Activated naive CD4-positive, alpha-beta T cell treated with anti-CD3 and anti-CD28 coated beads for 36 hours (primary cell): ENCODE measurements at regions not wholly inside any gene's neighbourhood (a gene's known extent, or its start where the extent isn't known, plus 50 kb on each side); places are given as distances from the start of the nearest gene placed in this dataset.

ENCODE experiments used
- CTCF ChIA-PET: fragments of 350-600 bp; sonication (Branson Sonifier 250); formaldehyde crosslinking; loops from one replicate; lab custom pipeline; 2021; ENCODE audit warnings: antibody characterized with exemption; lab: Charles Lee
- DNase-seq: peaks from one replicate; pipeline ENCODE4 v3.0.0-alpha.2; 2020
- H3K27ac Mint-ChIP-seq: one replicate; pipeline ENCODE4 v1.8.0; 2021; ENCODE audit warnings: mild to moderate bottlenecking, mixed read lengths
- H3K27me3 Mint-ChIP-seq: one replicate; pipeline ENCODE4 v1.8.0; 2021; ENCODE audit warnings: low read depth, mixed read lengths
- H3K36me3 Mint-ChIP-seq: one replicate; pipeline ENCODE4 v1.8.0; 2021; ENCODE audit warnings: low read depth, mixed read lengths
- H3K4me1 Mint-ChIP-seq: one replicate; pipeline ENCODE4 v1.8.0; 2021; ENCODE audit warnings: low read depth, mixed read lengths
- H3K4me3 Mint-ChIP-seq: one replicate; pipeline ENCODE4 v1.8.0; 2021; ENCODE audit warnings: mild to moderate bottlenecking, moderate library complexity, mixed read lengths
- H3K9me3 Mint-ChIP-seq: one replicate; pipeline ENCODE4 v1.8.0; 2021; ENCODE audit warnings: mixed read lengths
- intact Hi-C: fragments of 100-400 bp; cut with micrococcal nuclease; formaldehyde crosslinking; loops from one replicate; pipeline ENCODE4 v1.15.1; 2023

DNA sequence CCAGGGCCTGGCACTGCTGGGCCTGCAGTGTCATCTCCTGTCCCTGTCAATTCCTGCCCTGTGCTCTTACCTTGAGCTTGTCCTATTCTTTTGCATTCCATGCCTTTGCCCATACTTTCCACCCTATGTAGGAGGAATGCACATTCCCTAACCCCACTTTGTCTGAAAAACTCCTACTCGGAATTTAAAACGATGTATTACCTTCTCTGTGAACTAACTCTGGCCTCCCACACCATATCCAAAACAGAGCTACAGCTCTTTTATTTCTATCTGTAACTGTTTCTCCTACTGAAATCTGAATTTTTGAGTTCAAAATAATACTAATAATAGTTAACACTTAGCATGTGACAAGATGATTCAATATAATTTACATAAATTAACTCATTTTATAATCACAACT lies 353.7 kb downstream of the FRK start:
- Mint-ChIP-seq H3K9me3 (peaks cover 11% of the 10 kb centered on the region), H3K4me3 (no peak overlapping the region), H3K4me1 (no peaks in the 10 kb centered on the region), H3K27ac (no peak overlapping the region), H3K27me3 (no peaks in the 10 kb centered on the region), H3K36me3 (no peaks in the 10 kb centered on the region)
- intact Hi-C loops, result no loop called here
- CTCF ChIA-PET, result no interaction called here
- DNase-seq, result no peak

DNA sequence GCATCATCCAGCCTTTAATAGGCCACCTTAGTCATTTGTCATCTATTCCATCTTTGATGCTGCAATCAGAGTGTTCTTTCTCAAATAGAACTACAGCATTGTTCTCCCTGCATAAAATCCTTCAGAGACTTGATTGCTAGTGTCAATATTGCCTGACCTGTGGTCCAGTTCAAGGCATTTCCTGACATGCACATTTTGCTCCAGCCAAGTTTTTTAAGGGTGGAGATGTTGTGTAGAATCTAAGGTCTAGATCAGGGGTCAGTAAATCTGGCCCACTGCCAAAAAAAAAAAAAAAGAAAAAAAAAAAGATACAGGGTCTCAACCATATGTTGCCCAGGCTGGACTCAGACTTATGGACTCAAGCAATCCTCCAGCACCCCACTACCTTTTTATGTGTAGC lies 354.4 kb downstream of the FRK start:
- Mint-ChIP-seq H3K27ac (no peak overlapping the region), H3K36me3 (no peaks in the 10 kb centered on the region), H3K4me3 (no peak overlapping the region), H3K4me1 (no peaks in the 10 kb centered on the region), H3K27me3 (no peaks in the 10 kb centered on the region), H3K9me3 (peaks cover 11% of the 10 kb centered on the region)
- DNase-seq, result no peak
- intact Hi-C loops, result no loop called here
- CTCF ChIA-PET, result no interaction called here

DNA sequence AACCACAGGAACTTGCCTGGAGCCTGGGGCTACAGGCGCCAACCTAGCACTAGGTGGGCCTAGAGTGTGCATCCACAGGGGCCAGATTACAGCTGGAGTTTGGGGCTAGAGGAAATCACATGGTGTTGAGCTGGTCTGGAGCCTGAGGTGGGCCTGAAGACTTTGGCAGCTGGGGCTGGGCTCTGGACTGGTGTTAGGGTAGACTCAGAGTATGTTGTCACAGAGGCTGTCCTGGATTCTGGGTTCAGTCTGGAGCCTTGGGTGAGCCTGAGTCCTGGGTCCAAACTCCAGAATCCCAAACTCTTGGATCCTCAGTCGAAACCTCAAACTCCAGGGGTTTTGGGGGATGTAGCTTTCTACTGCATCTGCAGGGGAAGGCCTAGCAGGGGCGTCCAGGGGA lies 356.7 kb downstream of the FRK start:
- Mint-ChIP-seq H3K4me1 (no peaks in the 10 kb centered on the region), H3K9me3 (peaks cover 11% of the 10 kb centered on the region), H3K4me3 (no peak overlapping the region), H3K36me3 (no peaks in the 10 kb centered on the region), H3K27ac (no peak overlapping the region), H3K27me3 (no peaks in the 10 kb centered on the region)
- DNase-seq, result no peak
- intact Hi-C loops, result no loop called here
- CTCF ChIA-PET, result no interaction called here

DNA sequence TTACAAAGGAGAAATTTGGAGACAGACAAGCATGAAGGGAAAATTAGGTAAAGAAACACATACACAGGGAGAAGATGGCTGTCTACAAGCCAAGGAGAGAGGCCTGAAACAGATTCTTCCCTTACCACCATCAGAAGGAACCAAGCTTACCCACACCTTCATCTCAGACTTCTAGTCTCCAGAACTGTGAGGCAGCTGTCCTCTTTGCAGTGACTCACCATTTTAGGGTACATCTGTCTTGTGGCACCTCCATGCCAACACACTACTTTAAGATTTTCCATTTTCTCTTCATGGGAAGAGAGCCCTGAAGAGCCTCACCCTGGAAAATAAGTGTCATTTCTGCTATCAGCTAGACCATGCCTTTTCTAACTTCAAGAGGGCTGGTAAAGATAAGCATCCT lies 369.3 kb downstream of the FRK start:
- Mint-ChIP-seq H3K36me3 (no peaks in the 10 kb centered on the region), H3K27ac (no peak overlapping the region), H3K27me3 (no peaks in the 10 kb centered on the region), H3K9me3 (peaks cover under 1% of the 10 kb centered on the region), H3K4me3 (no peak overlapping the region), H3K4me1 (no peaks in the 10 kb centered on the region)
- CTCF ChIA-PET, result no interaction called here
- intact Hi-C loops, result no loop called here
- no peak for DNase-seq

DNA sequence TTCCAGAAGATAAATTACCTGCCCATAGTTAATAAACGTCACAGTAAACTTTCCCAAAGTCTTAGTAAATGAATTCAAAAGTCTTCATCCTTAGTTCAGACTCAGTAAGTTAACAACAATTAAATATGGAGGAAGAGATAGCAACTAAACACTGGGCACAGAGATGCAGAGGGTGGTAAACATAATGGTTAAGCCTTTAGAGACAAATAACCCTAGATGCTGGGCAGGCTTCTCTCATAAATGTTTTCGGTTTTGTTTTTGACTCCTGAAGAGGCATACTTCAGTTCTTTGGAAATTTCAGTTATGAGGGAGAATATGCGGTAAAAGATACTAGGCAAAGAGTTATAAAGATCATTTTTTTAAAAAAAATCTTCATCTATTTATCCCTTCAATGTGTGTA lies 369.8 kb downstream of the FRK start:
- intact Hi-C loops, result no loop called here
- H3K36me3 Mint-ChIP-seq, result no peaks in the 10 kb centered on the region
- no peak overlapping the region for H3K27ac Mint-ChIP-seq
- H3K4me1 Mint-ChIP-seq, result no peaks in the 10 kb centered on the region
- no peak overlapping the region for H3K4me3 Mint-ChIP-seq
- no peaks in the 10 kb centered on the region for H3K9me3 Mint-ChIP-seq
- no peaks in the 10 kb centered on the region for H3K27me3 Mint-ChIP-seq
- no peak for DNase-seq
- CTCF ChIA-PET, result no interaction called here

DNA sequence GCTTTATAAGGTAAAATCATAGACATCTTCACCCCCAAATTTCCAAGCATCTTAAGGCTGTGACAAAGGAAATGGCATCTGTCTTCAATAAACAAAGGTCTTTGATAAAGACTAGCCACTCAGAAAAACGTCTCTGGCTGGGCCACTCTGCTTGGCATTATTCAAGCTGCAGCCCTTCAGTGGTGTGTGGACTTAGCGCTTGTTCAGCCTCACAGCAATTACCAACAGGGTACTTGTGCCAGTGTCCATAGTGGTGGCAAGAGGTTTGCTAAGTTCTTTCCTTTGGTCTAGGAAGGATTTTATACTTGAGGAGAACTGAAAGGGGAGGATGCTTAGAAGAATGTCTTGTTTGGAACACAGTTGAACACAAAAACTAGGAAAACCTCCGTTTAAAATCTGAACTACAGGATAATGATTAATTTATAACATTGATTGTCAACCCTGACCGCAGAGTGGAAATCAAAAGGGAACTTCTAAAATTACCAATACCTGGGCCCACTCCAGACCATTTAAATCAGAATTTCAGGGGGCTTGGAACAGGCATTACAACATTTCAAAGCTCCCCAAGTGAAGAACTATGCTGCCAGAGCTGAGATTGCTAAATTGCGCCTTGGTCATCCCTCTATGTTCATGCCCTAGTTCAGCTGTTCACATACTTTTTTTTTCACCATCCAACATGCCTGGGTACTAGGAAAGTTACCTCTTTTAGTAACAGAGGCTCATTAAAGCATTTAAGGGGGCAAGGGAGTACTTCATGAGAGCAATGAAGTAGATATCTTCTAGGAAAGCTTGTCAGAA lies 378.5 kb downstream of the FRK start:
- CTCF ChIA-PET, result no interaction called here
- intact Hi-C loops, result no loop called here
- Mint-ChIP-seq H3K4me1 (no peaks in the 10 kb centered on the region), H3K27ac (no peak overlapping the region), H3K36me3 (no peaks in the 10 kb centered on the region), H3K4me3 (no peak overlapping the region), H3K9me3 (no peaks in the 10 kb centered on the region), H3K27me3 (no peaks in the 10 kb centered on the region)
- DNase-seq, result no peak

DNA sequence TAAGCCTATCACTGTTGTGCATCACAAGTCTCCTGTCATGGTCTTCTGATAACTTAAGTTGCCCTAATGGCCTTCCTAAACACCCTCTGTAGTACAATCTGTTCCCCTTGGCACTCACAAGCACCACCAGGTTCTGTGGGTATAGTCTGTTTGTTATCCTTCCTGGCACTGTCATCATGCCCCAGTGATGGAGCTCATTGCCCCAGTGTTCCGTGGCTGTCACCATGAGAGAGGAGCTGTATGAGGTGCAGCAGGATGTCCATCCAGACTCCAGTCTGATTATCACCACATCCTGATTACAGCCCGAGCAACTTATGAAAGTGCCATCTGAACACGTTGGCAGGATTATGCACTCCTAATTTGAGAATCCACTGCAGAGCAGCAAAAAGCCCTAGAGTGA lies 380.1 kb downstream of the FRK start:
- intact Hi-C loops, result no loop called here
- H3K4me3 Mint-ChIP-seq, result no peak overlapping the region
- no peak overlapping the region for H3K27ac Mint-ChIP-seq
- no peaks in the 10 kb centered on the region for H3K4me1 Mint-ChIP-seq
- CTCF ChIA-PET, result no interaction called here
- DNase-seq, result no peak
- H3K27me3 Mint-ChIP-seq, result no peaks in the 10 kb centered on the region
- H3K36me3 Mint-ChIP-seq, result no peaks in the 10 kb centered on the region
- no peaks in the 10 kb centered on the region for H3K9me3 Mint-ChIP-seq

DNA sequence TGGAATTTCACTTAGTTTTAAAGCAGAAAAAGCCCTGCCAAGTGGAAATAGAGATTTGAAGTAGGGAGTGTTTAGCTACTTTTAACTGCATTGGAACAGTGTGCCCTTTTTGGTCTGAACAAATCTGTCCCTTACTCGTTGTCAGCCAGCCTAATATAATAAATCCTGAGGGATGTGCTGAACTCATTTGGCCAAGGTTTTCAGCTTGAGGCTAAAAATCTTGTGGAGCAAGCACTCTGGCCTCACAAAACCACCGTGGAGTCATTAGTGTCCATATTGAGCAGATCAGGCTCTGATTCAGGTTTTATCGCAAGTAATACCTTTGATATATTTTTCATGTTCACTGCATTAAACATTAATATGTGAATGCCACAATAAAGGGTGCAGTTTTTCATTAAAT lies 383.5 kb downstream of the FRK start:
- Mint-ChIP-seq H3K9me3 (no peaks in the 10 kb centered on the region), H3K27ac (no peak overlapping the region), H3K4me3 (no peak overlapping the region), H3K36me3 (no peaks in the 10 kb centered on the region), H3K4me1 (no peaks in the 10 kb centered on the region), H3K27me3 (no peaks in the 10 kb centered on the region)
- no peak for DNase-seq
- intact Hi-C loops, result no loop called here
- CTCF ChIA-PET, result no interaction called here

DNA sequence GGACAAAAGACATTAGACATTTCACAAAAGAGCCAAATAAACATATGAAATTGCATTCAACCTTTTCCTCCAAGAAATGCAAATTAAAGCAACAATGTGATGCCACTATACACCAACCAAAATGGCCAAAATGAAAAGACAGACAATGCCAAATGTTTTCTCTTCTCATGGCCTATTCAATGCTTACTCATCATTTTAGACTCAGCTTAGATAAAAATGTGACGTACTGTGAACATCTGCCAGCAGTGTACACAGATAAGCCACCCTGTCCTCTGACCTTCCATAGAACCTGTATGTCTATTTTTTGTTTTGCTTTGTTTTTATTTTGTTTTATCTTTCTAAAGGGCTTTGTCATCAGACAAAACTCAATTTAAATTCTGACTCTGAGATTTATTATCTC lies 385.2 kb downstream of the FRK start:
- Mint-ChIP-seq H3K27ac (no peak overlapping the region), H3K4me3 (no peak overlapping the region), H3K9me3 (no peaks in the 10 kb centered on the region), H3K36me3 (no peaks in the 10 kb centered on the region), H3K4me1 (no peaks in the 10 kb centered on the region), H3K27me3 (no peaks in the 10 kb centered on the region)
- CTCF ChIA-PET, result no interaction called here
- DNase-seq, result no peak
- intact Hi-C loops, result no loop called here

DNA sequence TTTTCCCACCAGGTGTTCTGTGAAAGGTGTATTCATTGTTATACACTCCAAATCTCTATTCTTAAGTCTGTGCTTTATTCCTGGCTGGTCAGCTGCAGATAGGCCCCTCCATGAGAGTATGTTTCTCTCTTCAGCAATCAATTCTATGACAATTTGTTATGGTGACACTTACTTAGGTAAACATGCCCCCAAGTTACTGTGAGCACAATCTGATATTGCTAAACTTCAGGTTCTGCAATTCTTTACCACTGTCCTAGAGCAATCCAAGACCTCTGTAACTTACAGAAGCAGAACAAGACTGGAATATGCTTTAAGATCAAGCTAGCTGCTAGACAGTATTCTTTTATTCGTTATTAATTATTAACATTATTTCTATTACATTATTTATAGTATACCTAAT lies 391.9 kb downstream of the FRK start:
- Mint-ChIP-seq H3K4me3 (no peak overlapping the region), H3K4me1 (no peaks in the 10 kb centered on the region), H3K9me3 (no peaks in the 10 kb centered on the region), H3K27me3 (no peaks in the 10 kb centered on the region), H3K36me3 (no peaks in the 10 kb centered on the region), H3K27ac (no peak overlapping the region)
- intact Hi-C loops, result no loop called here
- CTCF ChIA-PET, result no interaction called here
- DNase-seq, result no peak

DNA sequence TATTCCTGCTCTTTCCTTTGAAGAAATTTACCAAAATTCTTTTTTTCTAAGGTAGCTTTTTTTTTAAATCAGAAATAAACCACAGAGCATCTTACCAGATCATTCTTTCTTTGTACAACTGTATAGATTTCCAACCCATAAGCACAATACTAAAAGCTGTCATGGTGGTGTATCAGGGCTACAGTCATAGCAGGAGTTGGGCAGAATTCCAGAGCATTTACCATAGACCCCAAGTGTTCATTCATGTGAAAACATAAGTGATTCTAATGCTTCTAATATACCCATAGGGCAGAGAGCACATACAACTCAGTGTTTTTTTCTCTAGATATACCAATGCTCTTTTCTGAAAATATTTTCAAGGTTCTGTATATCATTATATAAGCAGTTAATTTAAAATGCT lies 392.5 kb downstream of the FRK start:
- Mint-ChIP-seq H3K27me3 (no peaks in the 10 kb centered on the region), H3K4me3 (no peak overlapping the region), H3K36me3 (no peaks in the 10 kb centered on the region), H3K9me3 (no peaks in the 10 kb centered on the region), H3K4me1 (no peaks in the 10 kb centered on the region), H3K27ac (no peak overlapping the region)
- CTCF ChIA-PET, result no interaction called here
- DNase-seq, result no peak
- intact Hi-C loops, result no loop called here

DNA sequence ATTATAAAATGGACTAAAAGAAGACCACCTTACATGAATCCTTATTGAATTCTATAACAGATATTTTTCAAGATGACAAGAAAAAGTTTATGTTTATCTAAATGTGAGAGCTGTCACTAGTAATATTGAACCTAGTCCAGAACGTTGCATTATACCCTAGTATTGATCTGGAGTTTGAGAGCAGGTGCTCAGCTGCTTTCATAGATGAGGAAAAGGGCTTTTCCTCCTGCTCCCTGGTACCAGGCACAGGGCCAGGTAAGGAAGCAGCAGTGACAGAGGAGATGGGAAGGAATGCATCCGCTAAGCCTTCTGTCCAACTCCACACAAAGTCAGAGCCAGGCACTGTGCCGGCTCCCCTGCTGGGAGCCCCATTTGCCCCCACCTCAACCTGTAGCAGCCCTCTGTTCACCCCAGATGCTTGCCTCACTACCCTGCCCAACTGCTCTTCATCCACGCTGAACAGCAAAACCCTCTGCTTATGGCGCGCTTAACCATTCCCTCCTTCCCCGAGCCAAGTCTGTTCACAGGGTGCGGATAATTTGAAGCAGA lies 393.1 kb downstream of the FRK start:
- Mint-ChIP-seq H3K27ac (no peak overlapping the region), H3K4me3 (no peak overlapping the region), H3K4me1 (no peaks in the 10 kb centered on the region), H3K36me3 (no peaks in the 10 kb centered on the region), H3K9me3 (no peaks in the 10 kb centered on the region), H3K27me3 (no peaks in the 10 kb centered on the region)
- no peak for DNase-seq
- intact Hi-C loops, result no loop called here
- CTCF ChIA-PET, result no interaction called here

DNA sequence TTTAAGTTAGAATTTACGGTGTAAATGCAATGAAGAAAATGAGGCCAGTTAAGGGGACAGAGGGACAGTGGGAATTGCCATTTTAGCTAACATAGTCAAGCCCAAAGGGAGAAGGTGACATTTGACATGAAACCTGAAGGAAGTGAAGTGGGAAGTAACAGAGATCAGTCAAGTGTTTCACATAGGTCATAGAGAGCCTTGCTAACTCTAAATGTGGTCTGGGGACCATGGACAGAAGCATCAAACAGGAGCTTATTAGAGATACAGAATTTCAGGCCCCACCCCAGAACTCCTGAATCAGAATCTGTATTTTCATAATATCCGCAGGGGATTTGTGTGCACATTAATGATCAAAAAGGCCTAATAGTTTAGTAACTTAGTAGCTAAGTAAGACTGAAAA lies 393.7 kb downstream of the FRK start:
- H3K36me3 Mint-ChIP-seq, result no peaks in the 10 kb centered on the region
- CTCF ChIA-PET, result no interaction called here

More for the DNA sequence above, 393.7 kb downstream of the FRK start:
- Mint-ChIP-seq H3K27ac (no peak overlapping the region), H3K9me3 (no peaks in the 10 kb centered on the region), H3K27me3 (no peaks in the 10 kb centered on the region), H3K4me3 (no peak overlapping the region), H3K4me1 (no peaks in the 10 kb centered on the region)
- intact Hi-C loops, result no loop called here
- DNase-seq, result no peak
